ENCODE measurements at regions not wholly inside any gene's neighbourhood (a gene's known extent, or its start where the extent isn't known, plus 50 kb on each side); places are given as distances from the start of the nearest gene placed in this dataset.

- no peaks in the 10 kb centered on the region for H3K27me3 ChIP-seq
- H3K36me3 ChIP-seq: no peaks in the 10 kb centered on the region
- no peak for ATAC-seq
- TF ChIP-seq POLR2AphosphoS5 (IDR thresholded peaks at IDR 0.05): no peak
- no peak for TF ChIP-seq CTCF (IDR thresholded peaks at IDR 0.05)
- no peaks in the 10 kb centered on the region for H3K9me3 ChIP-seq
- WGBS, 2 donors (ENCODE audit: low coverage in 1 of 2): 26 to 100% methylated on average over 1 of the region's 1 CpG
- no peak overlapping the region for H3K27ac ChIP-seq
- no peaks in the 10 kb centered on the region for H3K4me1 ChIP-seq
- H3K4me3 ChIP-seq: no peak overlapping the region
Observed at GRCh38 chr3:154852515-154852914, 227.6 kb upstream of the MME start.

GRCh38 chr3:154851644-154852043 lies 228.5 kb upstream of the MME start:
- no peak for ATAC-seq
- no peak overlapping the region for H3K4me3 ChIP-seq
- no peaks in the 10 kb centered on the region for H3K9me3 ChIP-seq

GRCh38 chr3:154850921-154851320 lies 229.2 kb upstream of the MME start:
- Histone ChIP-seq H3K9me3 (no peaks in the 10 kb centered on the region), H3K4me3 (no peak overlapping the region), H3K27me3 (no peaks in the 10 kb centered on the region), H3K27ac (no peak overlapping the region), H3K4me1 (no peaks in the 10 kb centered on the region), H3K36me3 (no peaks in the 10 kb centered on the region)
- WGBS, 2 donors (ENCODE audit: low coverage in 1 of 2): 83 to 93% methylated on average over 1 to 2 of the region's 2 CpGs
- TF ChIP-seq EP300 (IDR thresholded peaks at IDR 0.05) (no peak), CTCF (IDR thresholded peaks at IDR 0.05) (no peak), POLR2A (IDR thresholded peaks at IDR 0.05) (no peak), POLR2AphosphoS5 (IDR thresholded peaks at IDR 0.05) (no peak)
- ATAC-seq: no peak

More at GRCh38 chr3:154851644-154852043, 228.5 kb upstream of the MME start:
- H3K36me3 ChIP-seq: no peaks in the 10 kb centered on the region
- no peaks in the 10 kb centered on the region for H3K27me3 ChIP-seq
- H3K27ac ChIP-seq: no peak overlapping the region
- no peaks in the 10 kb centered on the region for H3K4me1 ChIP-seq
- no peak for TF ChIP-seq POLR2AphosphoS5 (IDR thresholded peaks at IDR 0.05)
- no peak for TF ChIP-seq EP300 (IDR thresholded peaks at IDR 0.05)
- no peak for TF ChIP-seq POLR2A (IDR thresholded peaks at IDR 0.05)
- TF ChIP-seq CTCF (IDR thresholded peaks at IDR 0.05): no peak

- Histone ChIP-seq H3K36me3 (no peaks in the 10 kb centered on the region), H3K27ac (no peak overlapping the region), H3K4me3 (no peak overlapping the region), H3K4me1 (no peaks in the 10 kb centered on the region), H3K27me3 (no peaks in the 10 kb centered on the region), H3K9me3 (no peaks in the 10 kb centered on the region)
- TF ChIP-seq POLR2A (IDR thresholded peaks at IDR 0.05) (no peak), POLR2AphosphoS5 (IDR thresholded peaks at IDR 0.05) (no peak), CTCF (IDR thresholded peaks at IDR 0.05) (no peak), EP300 (IDR thresholded peaks at IDR 0.05) (no peak)
- 91 to 100% methylated on average over 2 of the region's 2 CpGs for WGBS, 2 donors (ENCODE audit: low coverage in 1 of 2)
- no peak for ATAC-seq
Observed at GRCh38 chr3:154849408-154849807, 230.7 kb upstream of the MME start.

- no peaks in the 10 kb centered on the region for H3K4me1 ChIP-seq
- no peaks in the 10 kb centered on the region for H3K9me3 ChIP-seq
- TF ChIP-seq POLR2AphosphoS5 (IDR thresholded peaks at IDR 0.05) (no peak), CTCF (IDR thresholded peaks at IDR 0.05) (no peak), POLR2A (IDR thresholded peaks at IDR 0.05) (no peak), EP300 (IDR thresholded peaks at IDR 0.05) (no peak)
- no peaks in the 10 kb centered on the region for H3K36me3 ChIP-seq
- ATAC-seq: no peak
- H3K27me3 ChIP-seq: no peaks in the 10 kb centered on the region
- no peak overlapping the region for H3K27ac ChIP-seq
- H3K4me3 ChIP-seq: no peak overlapping the region
- WGBS, 2 donors (ENCODE audit: low coverage in 1 of 2): 64 to 67% methylated on average over 1 of the region's 1 CpG
Observed at GRCh38 chr3:154844863-154845262, 235.3 kb upstream of the MME start.
